ENCODE measurements at regions not wholly inside any gene's neighbourhood (a gene's known extent, or its start where the extent isn't known, plus 50 kb on each side); places are given as distances from the start of the nearest gene placed in this dataset.

- 59% methylated on average over 2 of the region's 2 CpGs for WGBS
- DNase-seq (ENCODE audit: low spot score) = no peak
- Histone ChIP-seq H3K9me3 (no peaks in the 10 kb centered on the region), H3K4me3 (no peak overlapping the region), H3K27ac (no peak overlapping the region), H3K27me3 (replicated peaks; ENCODE audit: insufficient read depth) (no peaks in the 10 kb centered on the region), H3K36me3 (no peaks in the 10 kb centered on the region), H3K4me1 (replicated peaks) (no peaks in the 10 kb centered on the region)
- no peak for TF ChIP-seq POLR2AphosphoS5 (IDR thresholded peaks at IDR 0.05)
- intact Hi-C loops (cut with DNase I) = no loop called here
Observed at GRCh38 chr3:29083081-29083480, 197.8 kb upstream of the RBMS3 start.

- no peak overlapping the region for H3K27ac ChIP-seq
- H3K27me3 ChIP-seq (replicated peaks; ENCODE audit: insufficient read depth) = no peaks in the 10 kb centered on the region
- H3K4me3 ChIP-seq = no peak overlapping the region
- no peaks in the 10 kb centered on the region for H3K9me3 ChIP-seq
- intact Hi-C loops (cut with DNase I) = no loop called here
- 19% methylated on average over 1 of the region's 1 CpG for WGBS
- peak; percentile 12 for DNase-seq (ENCODE audit: low spot score)
- peak; percentile 30 for TF ChIP-seq POLR2AphosphoS5 (IDR thresholded peaks at IDR 0.05)
- TF ChIP-seq POLR2A (IDR thresholded peaks at IDR 0.05) = no peak
- H3K36me3 ChIP-seq = no peaks in the 10 kb centered on the region
- no peaks in the 10 kb centered on the region for H3K4me1 ChIP-seq (replicated peaks)
Observed at GRCh38 chr3:29083676-29084075, 197.2 kb upstream of the RBMS3 start.

- no peak overlapping the region for H3K27ac ChIP-seq
- no peaks in the 10 kb centered on the region for H3K4me1 ChIP-seq (replicated peaks)
- H3K4me3 ChIP-seq = no peak overlapping the region
- WGBS = 97% methylated on average over 3 of the region's 3 CpGs
- no peaks in the 10 kb centered on the region for H3K27me3 ChIP-seq (replicated peaks; ENCODE audit: insufficient read depth)
- no peak for DNase-seq (ENCODE audit: low spot score)
- TF ChIP-seq POLR2AphosphoS5 (IDR thresholded peaks at IDR 0.05) = no peak
- TF ChIP-seq CTCF (IDR thresholded peaks at IDR 0.05) = no peak
- TF ChIP-seq POLR2A (IDR thresholded peaks at IDR 0.05) = no peak
- intact Hi-C loops (cut with DNase I) = no loop called here
- H3K9me3 ChIP-seq = no peaks in the 10 kb centered on the region
- H3K36me3 ChIP-seq = no peaks in the 10 kb centered on the region
Observed at GRCh38 chr3:29088579-29088978, 192.3 kb upstream of the RBMS3 start.

GRCh38 chr3:29090912-29091597, 189.8 kb upstream of the RBMS3 start:
- Histone ChIP-seq H3K27ac (no peak overlapping the region), H3K27me3 (replicated peaks; ENCODE audit: insufficient read depth) (no peaks in the 10 kb centered on the region), H3K4me3 (no peak overlapping the region), H3K9me3 (no peaks in the 10 kb centered on the region), H3K4me1 (replicated peaks) (no peaks in the 10 kb centered on the region), H3K36me3 (no peaks in the 10 kb centered on the region)
- intact Hi-C loops (cut with DNase I) = no loop called here
- no peak for DNase-seq (ENCODE audit: low spot score)
- WGBS = 91% methylated on average over 4 of the region's 4 CpGs
- TF ChIP-seq POLR2AphosphoS5 (IDR thresholded peaks at IDR 0.05) = no peak
- no peak for TF ChIP-seq CTCF (IDR thresholded peaks at IDR 0.05)
- TF ChIP-seq POLR2A (IDR thresholded peaks at IDR 0.05) = no peak

GRCh38 chr3:29091599-29092189, 189.2 kb upstream of the RBMS3 start:
- Histone ChIP-seq H3K9me3 (no peaks in the 10 kb centered on the region), H3K27me3 (replicated peaks; ENCODE audit: insufficient read depth) (no peaks in the 10 kb centered on the region), H3K36me3 (no peaks in the 10 kb centered on the region), H3K27ac (no peak overlapping the region), H3K4me1 (replicated peaks) (no peaks in the 10 kb centered on the region), H3K4me3 (no peak overlapping the region)
- WGBS = 88% methylated on average over 2 of the region's 2 CpGs
- intact Hi-C loops (cut with DNase I) = no loop called here
- DNase-seq (ENCODE audit: low spot score) = no peak
- TF ChIP-seq POLR2AphosphoS5 (IDR thresholded peaks at IDR 0.05) (no peak), CTCF (IDR thresholded peaks at IDR 0.05) (no peak), POLR2A (IDR thresholded peaks at IDR 0.05) (no peak)

GRCh38 chr3:29092348-29092747, 188.5 kb upstream of the RBMS3 start:
- Histone ChIP-seq H3K36me3 (no peaks in the 10 kb centered on the region), H3K27ac (no peak overlapping the region), H3K4me1 (replicated peaks) (no peaks in the 10 kb centered on the region), H3K9me3 (no peaks in the 10 kb centered on the region), H3K27me3 (replicated peaks; ENCODE audit: insufficient read depth) (no peaks in the 10 kb centered on the region), H3K4me3 (no peak overlapping the region)
- WGBS = 46% methylated on average over 3 of the region's 3 CpGs
- no peak for TF ChIP-seq POLR2AphosphoS5 (IDR thresholded peaks at IDR 0.05)
- TF ChIP-seq POLR2A (IDR thresholded peaks at IDR 0.05) = no peak
- TF ChIP-seq CTCF (IDR thresholded peaks at IDR 0.05) = no peak
- DNase-seq (ENCODE audit: low spot score) = no peak
- intact Hi-C loops (cut with DNase I) = no loop called here
